ENCODE measurements at regions not wholly inside any gene's neighbourhood (a gene's known extent, or its start where the extent isn't known, plus 50 kb on each side); places are given as distances from the start of the nearest gene placed in this dataset.

GRCh38 chr13:24052547-24053518 is 107.7 kb upstream of the SPATA13 start:
- no peak for DNase-seq

GRCh38 chr13:24053519-24054251 is 106.8 kb upstream of the SPATA13 start:
- peak; percentile 20 to 38 for DNase-seq

GRCh38 chr13:24056616-24057137 is 103.8 kb upstream of the SPATA13 start:
- no peak for DNase-seq

GRCh38 chr13:24060993-24061392 is 99.5 kb upstream of the SPATA13 start:
- no peak for DNase-seq

- no peak for DNase-seq
Observed at GRCh38 chr13:24063281-24063877, 97.1 kb upstream of the SPATA13 start.

DNA sequence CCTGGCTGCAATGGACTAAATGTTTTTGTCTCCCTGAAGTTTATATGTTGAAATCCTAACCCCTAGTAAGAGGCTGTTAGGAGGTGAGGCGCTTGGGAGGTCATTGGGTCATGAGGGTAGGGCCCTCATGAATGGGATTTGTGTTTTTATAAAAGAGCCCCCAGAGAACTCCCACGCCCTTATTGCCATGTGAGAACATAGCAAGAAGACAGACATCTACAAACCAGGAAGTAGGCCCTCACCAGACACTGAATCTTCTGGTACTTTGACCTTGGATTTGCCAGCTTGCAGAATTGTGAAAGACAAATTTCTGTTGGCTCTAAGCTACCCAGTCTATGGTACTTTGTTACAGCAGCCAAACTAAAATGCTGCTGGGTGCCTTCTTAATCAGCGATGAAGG is 96.1 kb upstream of the SPATA13 start:
- no peak for DNase-seq

GRCh38 chr13:24065176-24065575 is 95.3 kb upstream of the SPATA13 start:
- no peak for DNase-seq

GRCh38 chr13:24066405-24067295 is 93.9 kb upstream of the SPATA13 start:
- DNase-seq: no peak

DNA sequence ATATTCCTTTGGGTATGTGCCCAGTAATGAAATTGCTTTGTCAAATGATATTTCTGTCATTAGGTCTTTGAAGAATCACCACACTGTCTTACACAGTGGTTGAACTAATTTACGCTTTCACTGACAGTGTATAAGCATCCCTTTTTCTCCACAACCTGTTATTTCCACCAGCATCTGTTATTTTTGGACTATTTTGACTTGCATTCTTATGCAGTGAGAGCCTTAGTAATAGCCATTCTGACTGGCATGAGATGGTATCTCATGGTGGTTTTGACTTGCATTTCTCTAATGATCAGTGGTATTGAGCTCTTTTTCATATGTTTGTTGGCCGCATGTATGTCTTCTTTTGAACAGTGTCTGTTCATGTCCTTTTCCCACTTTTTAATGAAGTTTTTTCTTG is 92.0 kb upstream of the SPATA13 start:
- no peak for DNase-seq

DNA sequence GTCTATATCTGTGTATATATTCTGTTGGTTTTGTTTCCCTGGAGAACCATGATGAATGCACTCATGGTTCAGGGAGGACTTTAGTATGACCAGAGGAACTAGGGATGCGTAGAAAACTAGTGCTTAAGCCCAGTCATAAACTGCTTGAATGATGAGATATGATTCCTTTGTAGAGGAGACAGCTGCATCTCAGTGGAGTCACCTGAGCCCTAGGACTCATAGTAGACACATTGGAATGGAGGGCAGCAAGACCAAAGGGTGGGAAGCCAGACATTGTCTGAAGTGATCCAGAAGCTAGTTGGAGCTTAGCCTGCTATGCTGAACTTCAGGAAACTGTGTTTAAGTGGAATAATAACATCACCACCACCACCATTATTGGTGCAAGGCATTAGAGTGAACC is 89.5 kb upstream of the SPATA13 start:
- DNase-seq: no peak

GRCh38 chr13:24071423-24072075 is 89.0 kb upstream of the SPATA13 start:
- DNase-seq: no peak

DNA sequence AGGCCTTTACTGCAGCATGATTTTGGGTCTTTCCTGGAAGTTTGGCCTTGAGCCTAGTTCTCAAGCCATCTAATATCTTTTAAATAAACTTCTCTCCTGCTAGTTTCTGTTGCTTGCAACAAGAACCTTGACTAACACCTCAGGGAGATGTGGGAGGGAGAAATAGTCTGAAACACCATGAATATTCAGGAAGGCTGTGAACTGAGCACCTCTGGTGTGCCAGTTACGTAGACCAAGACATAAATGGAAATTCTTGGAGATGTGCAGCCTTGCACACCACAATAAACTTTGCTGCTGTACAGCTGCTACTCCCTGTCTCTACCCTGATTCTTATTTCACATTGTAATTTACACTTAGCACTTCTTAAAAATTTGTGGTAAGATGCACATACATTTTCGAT is 86.9 kb upstream of the SPATA13 start:
- DNase-seq: no peak

DNA sequence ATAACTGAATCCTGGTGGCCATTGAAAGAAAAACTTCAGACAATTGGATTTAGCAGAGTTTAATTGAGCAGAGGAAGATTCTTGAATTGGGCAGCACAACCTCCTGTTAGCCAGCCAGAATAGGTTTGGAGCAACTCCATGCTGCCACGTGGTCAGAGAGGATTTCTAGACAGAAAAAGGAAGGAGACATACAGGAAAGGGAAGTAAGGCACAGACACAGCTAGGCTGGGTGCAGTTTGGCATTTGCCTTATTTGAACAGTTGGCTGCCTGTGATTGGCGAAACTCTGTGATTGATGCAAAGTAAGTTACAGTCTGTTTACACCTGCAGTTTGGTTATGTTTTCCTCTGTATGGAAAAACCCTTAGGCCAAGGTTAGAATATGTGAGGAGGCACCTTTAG is 85.8 kb upstream of the SPATA13 start:
- peak in 1 of 2 experiments; percentile 9 for DNase-seq

DNA sequence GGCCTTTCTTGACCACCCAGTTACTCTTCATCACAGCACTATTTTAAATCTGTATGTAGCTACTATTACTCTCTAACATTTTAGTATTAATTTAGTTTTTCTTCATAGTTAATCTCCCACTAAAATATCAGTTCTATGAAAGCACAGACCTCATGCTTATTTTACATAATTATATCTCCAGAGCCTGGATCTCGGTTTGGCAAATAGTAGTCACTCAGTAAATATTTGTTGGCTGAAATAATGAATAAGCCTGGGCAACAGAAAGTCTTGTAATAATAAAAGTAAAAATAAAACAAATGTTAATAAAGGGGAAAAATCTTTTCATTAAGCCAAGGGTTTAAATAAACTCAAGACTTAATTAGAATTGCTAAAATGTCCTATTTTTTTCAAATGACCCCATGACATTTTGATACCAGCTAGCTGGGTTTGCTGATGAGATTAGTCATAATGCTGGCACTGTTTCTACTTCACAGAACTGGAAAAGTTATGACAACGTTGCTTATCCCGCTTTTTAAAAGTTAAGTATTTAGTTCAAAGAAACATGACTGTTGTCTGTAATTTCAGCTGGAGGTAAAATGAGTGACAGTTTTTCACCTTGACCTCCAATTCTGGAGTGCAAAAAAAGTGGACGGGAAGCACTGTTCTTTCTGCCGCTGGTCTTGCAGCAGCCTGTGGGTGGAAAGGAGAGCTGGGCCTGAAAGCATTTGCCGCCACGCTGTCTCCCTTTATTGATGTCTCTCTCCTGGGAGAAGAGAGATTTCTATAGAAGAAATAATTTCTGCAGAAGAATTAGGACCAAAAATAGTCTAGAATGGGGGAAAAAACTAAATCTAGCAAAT is 85.2 kb upstream of the SPATA13 start:
- no peak for DNase-seq

GRCh38 chr13:24076109-24076508 is 84.4 kb upstream of the SPATA13 start:
- DNase-seq: no peak

GRCh38 chr13:24076636-24077035 is 83.9 kb upstream of the SPATA13 start:
- no peak for DNase-seq

GRCh38 chr13:24080134-24080533 is 80.4 kb upstream of the SPATA13 start:
- DNase-seq: no peak

GRCh38 chr13:24081387-24081786 is 79.1 kb upstream of the SPATA13 start:
- DNase-seq: no peak

DNA sequence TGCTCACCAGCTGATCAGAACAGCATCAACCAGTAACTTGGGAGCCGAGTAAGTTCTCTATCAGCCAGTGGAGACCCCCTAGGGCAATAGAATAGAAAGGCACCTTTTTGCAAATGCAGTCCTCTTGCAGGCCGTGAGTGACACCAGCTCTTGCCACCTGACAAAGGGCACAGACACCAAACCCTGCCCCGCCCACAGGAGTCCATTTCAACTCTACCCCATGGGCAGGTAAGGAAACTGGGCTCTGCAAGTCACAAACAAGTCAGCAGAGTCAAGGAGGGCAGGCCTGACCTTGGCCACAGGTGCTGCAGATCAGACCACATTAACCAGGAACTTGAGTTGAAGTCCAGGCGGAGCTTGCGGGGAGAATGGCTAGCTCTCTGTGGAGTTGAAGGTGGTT is 77.4 kb upstream of the SPATA13 start:
- no peak for DNase-seq

- no peak for DNase-seq
Observed at GRCh38 chr13:24083722-24084421, 76.6 kb upstream of the SPATA13 start.

All from Kasumi-1 (cell line).